Adrenal gland (tissue), 9 donors: ENCODE measurements at regions not wholly inside any gene's neighbourhood (a gene's known extent, or its start where the extent isn't known, plus 50 kb on each side); places are given as distances from the start of the nearest gene placed in this dataset.
"Not testable (repeated sequence)": the region's sequence is repeated elsewhere in the genome, so short reads cannot be mapped to it uniquely, and the experiment has no call there.

Experiments used
- DNase-seq, 7 donors: peaks; one replicate each; pipeline ENCODE4 v3.0.0-alpha.2; 2019 to 2020
- H3K27ac ChIP-seq, 5 donors: fragments of 200-600 bp; sonication (generic) in 4 of 5; 1 replicate in 3 of 5; 2 replicates in 2 of 5; pipeline versions ENCODE4 v1.5.1 to v1.8.0; 2016 to 2020; ENCODE audit warnings: mild to moderate bottlenecking in 1 of 5
- H3K27me3 ChIP-seq: fragments of 200-600 bp; 2 replicates; pipeline ENCODE4 v1.8.0; 2021
- H3K36me3 ChIP-seq, 2 donors: fragments of 200-600 bp; replicated peaks in 1 of 2; 1 replicate in 1 of 2; 2 replicates in 1 of 2; pipeline versions ENCODE4 v1.5.1 to v1.8.0; 2018 to 2022
- H3K4me1 ChIP-seq, 2 donors: fragments of 200-600 bp; replicated peaks in 1 of 2; 1 replicate in 1 of 2; 2 replicates in 1 of 2; pipeline versions ENCODE4 v1.5.1 to v1.8.0; 2018 to 2021
- H3K4me3 ChIP-seq, 4 donors: fragments of 200-600 bp; sonication (generic) in 3 of 4; one replicate each; pipeline ENCODE4 v1.5.1; 2016 to 2018
- H3K9me3 ChIP-seq, 3 donors: fragments of 200-600 bp; sonication (generic) in 1 of 3; replicated peaks in 1 of 3; 1 replicate in 2 of 3; 2 replicates in 1 of 3; pipeline versions ENCODE4 v1.5.1 to v1.8.0; 2016 to 2021
- POLR2A ChIP-seq, 2 donors: fragments of 450-650 bp; IDR thresholded peaks; one replicate each; pipeline ENCODE4 v1.6.1; 2017; ENCODE audit warnings: antibody characterized with exemption in 2 of 2, mild to moderate bottlenecking in 2 of 2, moderate library complexity in 1 of 2
- WGBS, 4 donors: extraction: QIAGEN DNeasy Blood & Tissue Kit in 2 of 4; methylation state at CpG; one replicate each; pipeline versions ENCODE4 v1.1.5 to v1.1.7; 2013 to 2017; 5-methylcytosine and 5-hydroxymethylcytosine counted together
- intact Hi-C, 2 donors: fragments of 100-400 bp; cut with DNase I; formaldehyde crosslinking; loops; one replicate each; pipeline versions ENCODE4 v1.14.1 to v1.15.0; 2022 to 2023
- TF ChIP-seq, protein P1 (sequence below), 6 experiments: fragments of 450-650 bp in 4 of 6; fragments of 200-600 bp in 2 of 6; sonication (generic) in 1 of 6; IDR thresholded peaks; 1 replicate in 5 of 6; 2 replicates in 1 of 6; pipeline versions ENCODE4 v1.5.1 to v1.8.0; 2016 to 2021; ENCODE audit warnings: antibody characterized with exemption in 6 of 6, mild to moderate bottlenecking in 2 of 6, moderate library complexity in 1 of 6
- donor health status: healthy with polysubstance abuse.
- donor health status: Bipolar disorder and iron deficiency.
- donor health status: DM: yes; HTN: yes; CAD: no.
- donor health status: DM: no; HTN: no; CAD: no.
- donor health status: DM: no; HTN: no; CAD: no.

DNA sequence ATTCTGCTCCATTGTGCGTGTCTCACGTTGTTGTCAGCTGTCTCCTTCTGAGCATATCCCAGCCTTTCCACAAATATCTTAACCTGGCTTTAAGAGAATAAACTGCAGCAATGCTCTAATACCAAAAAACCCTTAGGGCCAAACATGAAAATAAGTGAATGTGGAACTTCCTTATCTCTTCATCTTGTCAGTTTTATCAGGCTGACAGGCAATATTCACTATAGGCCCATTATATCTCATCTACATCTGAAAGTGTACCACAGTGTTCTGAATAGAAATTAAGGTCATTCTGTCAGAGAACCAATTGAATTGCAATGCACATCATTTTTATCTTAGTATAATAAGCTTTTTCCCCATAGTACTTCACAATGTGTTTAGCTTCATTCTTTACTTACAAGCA, 933.1 kb upstream of the FBXO33 start:
- 64 to 79% (median 72%) methylated on average over 2 of the region's 2 CpGs for WGBS, 4 donors
- H3K4me1 ChIP-seq, result no peaks in the 10 kb centered on the region
- no peak overlapping the region for H3K4me3 ChIP-seq
- H3K9me3 ChIP-seq, result no peaks in the 10 kb centered on the region
- no peak for TF ChIP-seq POLR2A (IDR thresholded peaks at IDR 0.05)
- TF ChIP-seq, protein P1, sequence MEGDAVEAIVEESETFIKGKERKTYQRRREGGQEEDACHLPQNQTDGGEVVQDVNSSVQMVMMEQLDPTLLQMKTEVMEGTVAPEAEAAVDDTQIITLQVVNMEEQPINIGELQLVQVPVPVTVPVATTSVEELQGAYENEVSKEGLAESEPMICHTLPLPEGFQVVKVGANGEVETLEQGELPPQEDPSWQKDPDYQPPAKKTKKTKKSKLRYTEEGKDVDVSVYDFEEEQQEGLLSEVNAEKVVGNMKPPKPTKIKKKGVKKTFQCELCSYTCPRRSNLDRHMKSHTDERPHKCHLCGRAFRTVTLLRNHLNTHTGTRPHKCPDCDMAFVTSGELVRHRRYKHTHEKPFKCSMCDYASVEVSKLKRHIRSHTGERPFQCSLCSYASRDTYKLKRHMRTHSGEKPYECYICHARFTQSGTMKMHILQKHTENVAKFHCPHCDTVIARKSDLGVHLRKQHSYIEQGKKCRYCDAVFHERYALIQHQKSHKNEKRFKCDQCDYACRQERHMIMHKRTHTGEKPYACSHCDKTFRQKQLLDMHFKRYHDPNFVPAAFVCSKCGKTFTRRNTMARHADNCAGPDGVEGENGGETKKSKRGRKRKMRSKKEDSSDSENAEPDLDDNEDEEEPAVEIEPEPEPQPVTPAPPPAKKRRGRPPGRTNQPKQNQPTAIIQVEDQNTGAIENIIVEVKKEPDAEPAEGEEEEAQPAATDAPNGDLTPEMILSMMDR (IDR thresholded peaks at IDR 0.05), result no peak
- intact Hi-C loops, result no loop called here
- DNase-seq, result no peak
- H3K27ac ChIP-seq, result no peak overlapping the region
- H3K27me3 ChIP-seq, result no peaks in the 10 kb centered on the region
- no peaks in the 10 kb centered on the region for H3K36me3 ChIP-seq

DNA sequence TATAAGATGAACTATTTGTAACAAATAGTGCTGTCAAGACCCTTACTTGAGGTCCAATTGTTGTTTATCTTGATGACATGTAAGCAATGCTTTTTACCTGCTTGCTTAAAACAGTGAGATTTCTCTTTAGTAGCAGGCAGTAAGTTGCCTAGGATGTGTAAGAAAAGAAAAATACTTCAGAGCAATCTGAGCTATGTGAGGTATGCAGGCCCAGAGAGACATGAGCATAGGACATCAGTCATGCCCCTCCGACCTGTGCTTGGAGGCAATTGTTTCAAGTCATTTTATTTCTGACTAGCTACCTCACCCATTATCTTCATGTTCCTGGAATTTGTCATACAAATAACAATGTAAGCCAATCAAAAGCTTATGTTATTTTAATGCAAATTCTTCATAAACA, 930.6 kb upstream of the FBXO33 start:
- Histone ChIP-seq H3K36me3 (no peaks in the 10 kb centered on the region), H3K4me3 (no peak overlapping the region), H3K27me3 (no peaks in the 10 kb centered on the region), H3K9me3 (no peaks in the 10 kb centered on the region), H3K4me1 (no peaks in the 10 kb centered on the region), H3K27ac (no peak overlapping the region)
- no peak for DNase-seq
- 43 to 48% (median 45%) methylated on average over 1 of the region's 1 CpG for WGBS, 4 donors
- intact Hi-C loops, result no loop called here
- TF ChIP-seq POLR2A (IDR thresholded peaks at IDR 0.05), result no peak
- TF ChIP-seq, protein P1 (IDR thresholded peaks at IDR 0.05), result no peak

GRCh38 chr14:40354754-40355153, 922.5 kb upstream of the FBXO33 start:
- Histone ChIP-seq H3K27me3 (no peaks in the 10 kb centered on the region), H3K9me3 (no peaks in the 10 kb centered on the region), H3K4me3 (no peak overlapping the region), H3K36me3 (no peaks in the 10 kb centered on the region), H3K27ac (no peak overlapping the region), H3K4me1 (no peaks in the 10 kb centered on the region)
- TF ChIP-seq, protein P1 (IDR thresholded peaks at IDR 0.05), result no peak
- no peak for TF ChIP-seq POLR2A (IDR thresholded peaks at IDR 0.05)
- intact Hi-C loops, result no loop called here
- 51 to 77% (median 55%) methylated on average over 2 of the region's 2 CpGs for WGBS, 4 donors
- DNase-seq, result no peak

- H3K9me3 ChIP-seq, intact Hi-C loops, H3K27me3 ChIP-seq, DNase-seq, H3K27ac ChIP-seq, H3K4me1 ChIP-seq, H3K36me3 ChIP-seq, H3K4me3 ChIP-seq: not testable (repeated sequence)
- WGBS, 4 donors, result 83 to 92% (median 88%) methylated on average over 25 to 27 of the region's 27 CpGs
Observed at GRCh38 chr14:40348104-40348503, 915.9 kb upstream of the FBXO33 start.

DNA sequence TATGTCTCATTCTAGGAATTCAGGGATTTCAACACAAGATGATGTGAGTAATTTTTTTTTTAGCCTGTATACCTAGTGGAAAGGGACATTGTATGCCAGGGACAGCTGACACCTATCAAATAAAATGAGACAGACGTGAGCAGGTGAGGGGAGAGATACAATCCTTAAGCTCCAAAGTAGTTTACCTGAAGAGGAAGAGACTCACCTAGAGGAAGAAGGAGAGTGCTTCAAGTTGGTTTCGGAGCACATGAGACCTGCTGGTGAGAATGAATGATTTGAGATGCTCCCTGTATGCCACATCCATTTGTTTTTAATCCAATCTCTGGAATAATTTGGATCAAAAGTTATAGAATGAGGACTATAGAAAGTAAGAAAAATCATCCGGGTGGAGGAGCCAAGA, 915.4 kb upstream of the FBXO33 start:
- Histone ChIP-seq H3K9me3 (no peaks in the 10 kb centered on the region), H3K27ac (no peak overlapping the region), H3K4me3 (no peak overlapping the region), H3K36me3 (no peaks in the 10 kb centered on the region), H3K4me1 (no peaks in the 10 kb centered on the region), H3K27me3 (no peaks in the 10 kb centered on the region)
- DNase-seq, result no peak
- TF ChIP-seq, protein P1 (IDR thresholded peaks at IDR 0.05), result no peak
- TF ChIP-seq POLR2A (IDR thresholded peaks at IDR 0.05), result no peak
- WGBS, 4 donors, result 73 to 78% (median 75%) methylated on average over 3 of the region's 3 CpGs
- intact Hi-C loops, result no loop called here
